ENCODE measurements at regions not wholly inside any gene's neighbourhood (a gene's known extent, or its start where the extent isn't known, plus 50 kb on each side); places are given as distances from the start of the nearest gene placed in this dataset.

DNA sequence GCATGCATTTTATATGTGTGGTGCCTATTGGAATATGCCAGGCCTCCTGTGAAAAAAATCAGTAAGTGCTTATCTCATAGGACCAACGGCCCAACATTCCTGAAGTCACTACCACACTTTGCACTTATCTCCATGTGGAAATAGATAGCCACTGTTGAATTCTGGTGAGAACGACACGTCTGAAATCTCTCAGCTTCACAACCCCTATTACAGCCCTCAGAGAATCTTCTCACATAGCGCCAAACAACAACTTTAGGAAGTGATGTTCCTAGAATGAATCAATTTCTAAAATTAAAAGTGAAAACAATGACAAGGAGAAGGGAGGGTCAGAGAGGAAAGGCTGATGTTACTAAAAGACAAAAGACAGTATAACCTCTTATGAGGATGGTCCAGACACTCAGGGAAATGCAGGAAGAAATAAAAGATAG is 270.8 kb upstream of the BTG1 start:
- ATAC-seq (no peak), DNase-seq (ENCODE audit: low read depth, low spot score) (no peak)
- H3K9me3 ChIP-seq (ENCODE audit: control insufficient read depth, insufficient read depth, low read depth, low read length): no peaks in the 10 kb centered on the region
- ChIA-PET POLR2A (no interaction called here), CTCF (no interaction called here)
- no peaks in the 10 kb centered on the region for H3K4me1 ChIP-seq (ENCODE audit: control insufficient read depth, insufficient read depth, low read length)
- H3K27me3 ChIP-seq (ENCODE audit: control insufficient read depth, insufficient read depth, low read length): no peaks in the 10 kb centered on the region
- in situ Hi-C loops (cut with HindIII; ENCODE audit: low pct_unique_long_range_greater_than_20kb, low sequenced_read_pairs) (no loop called here), intact Hi-C loops (cut with micrococcal nuclease; ENCODE audit: unreplicated experiment) (loop anchor here (10.0 kb wide), 1 partner anchor 82 kb away; no protein-coding TSS in a partner anchor)
- no peak overlapping the region for H3K27ac ChIP-seq (ENCODE audit: low read length)
- H3K4me3 ChIP-seq (ENCODE audit: low read depth in 2 of 2, low read length in 2 of 2): no peak overlapping the region
- no peaks in the 10 kb centered on the region for H3K36me3 ChIP-seq (ENCODE audit: control insufficient read depth, insufficient read depth, low read length)
- BruUV-seq (replicated peaks): no TSS peak
- TF ChIP-seq, protein P1, sequence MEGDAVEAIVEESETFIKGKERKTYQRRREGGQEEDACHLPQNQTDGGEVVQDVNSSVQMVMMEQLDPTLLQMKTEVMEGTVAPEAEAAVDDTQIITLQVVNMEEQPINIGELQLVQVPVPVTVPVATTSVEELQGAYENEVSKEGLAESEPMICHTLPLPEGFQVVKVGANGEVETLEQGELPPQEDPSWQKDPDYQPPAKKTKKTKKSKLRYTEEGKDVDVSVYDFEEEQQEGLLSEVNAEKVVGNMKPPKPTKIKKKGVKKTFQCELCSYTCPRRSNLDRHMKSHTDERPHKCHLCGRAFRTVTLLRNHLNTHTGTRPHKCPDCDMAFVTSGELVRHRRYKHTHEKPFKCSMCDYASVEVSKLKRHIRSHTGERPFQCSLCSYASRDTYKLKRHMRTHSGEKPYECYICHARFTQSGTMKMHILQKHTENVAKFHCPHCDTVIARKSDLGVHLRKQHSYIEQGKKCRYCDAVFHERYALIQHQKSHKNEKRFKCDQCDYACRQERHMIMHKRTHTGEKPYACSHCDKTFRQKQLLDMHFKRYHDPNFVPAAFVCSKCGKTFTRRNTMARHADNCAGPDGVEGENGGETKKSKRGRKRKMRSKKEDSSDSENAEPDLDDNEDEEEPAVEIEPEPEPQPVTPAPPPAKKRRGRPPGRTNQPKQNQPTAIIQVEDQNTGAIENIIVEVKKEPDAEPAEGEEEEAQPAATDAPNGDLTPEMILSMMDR (IDR thresholded peaks at IDR 0.05): no peak
- TF ChIP-seq, protein P2, sequence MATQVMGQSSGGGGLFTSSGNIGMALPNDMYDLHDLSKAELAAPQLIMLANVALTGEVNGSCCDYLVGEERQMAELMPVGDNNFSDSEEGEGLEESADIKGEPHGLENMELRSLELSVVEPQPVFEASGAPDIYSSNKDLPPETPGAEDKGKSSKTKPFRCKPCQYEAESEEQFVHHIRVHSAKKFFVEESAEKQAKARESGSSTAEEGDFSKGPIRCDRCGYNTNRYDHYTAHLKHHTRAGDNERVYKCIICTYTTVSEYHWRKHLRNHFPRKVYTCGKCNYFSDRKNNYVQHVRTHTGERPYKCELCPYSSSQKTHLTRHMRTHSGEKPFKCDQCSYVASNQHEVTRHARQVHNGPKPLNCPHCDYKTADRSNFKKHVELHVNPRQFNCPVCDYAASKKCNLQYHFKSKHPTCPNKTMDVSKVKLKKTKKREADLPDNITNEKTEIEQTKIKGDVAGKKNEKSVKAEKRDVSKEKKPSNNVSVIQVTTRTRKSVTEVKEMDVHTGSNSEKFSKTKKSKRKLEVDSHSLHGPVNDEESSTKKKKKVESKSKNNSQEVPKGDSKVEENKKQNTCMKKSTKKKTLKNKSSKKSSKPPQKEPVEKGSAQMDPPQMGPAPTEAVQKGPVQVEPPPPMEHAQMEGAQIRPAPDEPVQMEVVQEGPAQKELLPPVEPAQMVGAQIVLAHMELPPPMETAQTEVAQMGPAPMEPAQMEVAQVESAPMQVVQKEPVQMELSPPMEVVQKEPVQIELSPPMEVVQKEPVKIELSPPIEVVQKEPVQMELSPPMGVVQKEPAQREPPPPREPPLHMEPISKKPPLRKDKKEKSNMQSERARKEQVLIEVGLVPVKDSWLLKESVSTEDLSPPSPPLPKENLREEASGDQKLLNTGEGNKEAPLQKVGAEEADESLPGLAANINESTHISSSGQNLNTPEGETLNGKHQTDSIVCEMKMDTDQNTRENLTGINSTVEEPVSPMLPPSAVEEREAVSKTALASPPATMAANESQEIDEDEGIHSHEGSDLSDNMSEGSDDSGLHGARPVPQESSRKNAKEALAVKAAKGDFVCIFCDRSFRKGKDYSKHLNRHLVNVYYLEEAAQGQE (IDR thresholded peaks at IDR 0.05; ENCODE audit: insufficient read depth in 1 of 2, low read depth in 2 of 2, low read length in 1 of 2): no peak
- TF ChIP-seq SIN3A (IDR thresholded peaks at IDR 0.05; ENCODE audit: borderline replicate concordance, insufficient read depth, low read depth, low read length) (no peak), POLR2AphosphoS5 (IDR thresholded peaks at IDR 0.05; ENCODE audit: low read depth, low read length) (no peak), TCF7L2 (IDR thresholded peaks at IDR 0.05; ENCODE audit: low read depth, low read length) (no peak)

DNA sequence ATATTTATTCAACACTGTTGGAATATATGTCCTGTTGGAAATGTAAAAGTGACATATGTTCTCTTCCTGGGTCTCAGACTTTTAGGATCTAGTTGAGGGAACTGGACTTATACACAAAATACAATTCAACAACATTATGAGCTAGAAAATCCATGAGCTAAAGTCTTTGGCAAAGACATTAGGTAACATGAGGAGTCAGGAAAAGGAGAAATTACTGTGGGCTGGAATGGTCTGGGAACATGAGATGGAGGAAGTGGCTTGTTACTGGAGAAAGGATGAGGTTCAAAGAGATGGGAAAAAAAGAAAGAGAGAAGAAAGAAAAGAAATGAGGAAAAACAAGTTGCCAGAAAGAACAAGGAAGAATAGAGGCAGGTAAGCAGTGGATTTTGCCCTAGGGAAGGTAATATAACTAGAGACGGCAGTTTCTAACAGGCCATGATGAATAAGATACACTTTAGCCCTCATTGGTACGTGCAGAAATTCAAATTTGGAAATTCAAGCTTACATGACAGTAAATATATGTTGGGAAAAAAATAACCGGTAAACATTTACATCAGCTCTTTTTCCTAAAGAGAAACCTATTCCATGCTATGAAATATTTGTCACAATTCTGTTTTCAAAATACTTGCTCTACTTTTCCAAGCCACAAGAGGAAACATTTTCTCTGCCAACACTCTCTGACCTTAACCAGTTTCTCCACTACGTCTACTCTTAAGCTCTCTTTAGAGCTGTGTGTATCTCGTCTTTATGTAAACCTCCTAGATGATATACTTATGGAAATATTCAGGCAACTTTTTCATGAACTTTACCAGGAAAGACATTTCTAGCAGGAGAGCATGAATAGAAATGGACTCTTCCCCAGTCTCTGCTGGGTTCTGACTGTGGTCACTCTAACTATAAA is 268.8 kb upstream of the BTG1 start:
- no peak overlapping the region for H3K27ac ChIP-seq (ENCODE audit: low read length)
- ChIA-PET POLR2A (interaction anchor here (0.6 kb wide), 1 partner anchor 12 kb away, joined by 4 read pairs; no protein-coding TSS in a partner anchor), CTCF (no interaction called here)
- no peaks in the 10 kb centered on the region for H3K36me3 ChIP-seq (ENCODE audit: control insufficient read depth, insufficient read depth, low read length)
- H3K4me3 ChIP-seq (ENCODE audit: low read depth in 2 of 2, low read length in 2 of 2): no peak overlapping the region
- no peaks in the 10 kb centered on the region for H3K9me3 ChIP-seq (ENCODE audit: control insufficient read depth, insufficient read depth, low read depth, low read length)
- in situ Hi-C loops (cut with HindIII; ENCODE audit: low pct_unique_long_range_greater_than_20kb, low sequenced_read_pairs) (no loop called here), intact Hi-C loops (cut with micrococcal nuclease; ENCODE audit: unreplicated experiment) (loop anchor here (10.0 kb wide), 1 partner anchor 80 kb away; no protein-coding TSS in a partner anchor)
- BruUV-seq (replicated peaks): no TSS peak
- ATAC-seq (no peak), DNase-seq (ENCODE audit: low read depth, low spot score) (no peak)
- H3K27me3 ChIP-seq (ENCODE audit: control insufficient read depth, insufficient read depth, low read length): no peaks in the 10 kb centered on the region
- no peaks in the 10 kb centered on the region for H3K4me1 ChIP-seq (ENCODE audit: control insufficient read depth, insufficient read depth, low read length)
- TF ChIP-seq, protein P1 (IDR thresholded peaks at IDR 0.05): no peak
- no peak for TF ChIP-seq POLR2AphosphoS5 (IDR thresholded peaks at IDR 0.05; ENCODE audit: low read depth, low read length)
- TF ChIP-seq, protein P2 (IDR thresholded peaks at IDR 0.05; ENCODE audit: insufficient read depth in 1 of 2, low read depth in 2 of 2, low read length in 1 of 2): no peak
- no peak for TF ChIP-seq SIN3A (IDR thresholded peaks at IDR 0.05; ENCODE audit: borderline replicate concordance, insufficient read depth, low read depth, low read length)
- no peak for TF ChIP-seq TCF7L2 (IDR thresholded peaks at IDR 0.05; ENCODE audit: low read depth, low read length)
